PC-9 (cell line): ENCODE measurements at regions not wholly inside any gene's neighbourhood (a gene's known extent, or its start where the extent isn't known, plus 50 kb on each side); places are given as distances from the start of the nearest gene placed in this dataset.

Source experiments
- BruUV-seq: library from RNA; stranded (reverse); fragments of 400-500 nt; replicated peaks from 2 replicates; lab custom pipeline; 2021; lab: Mats Ljungman, UMichigan
- CTCF ChIA-PET: fragments of 300-600 bp; sonication (Branson Sonifier 250); formaldehyde crosslinking; loops from one replicate; lab custom pipeline; 2022; ENCODE audit warnings: antibody characterized with exemption; lab: Charles Lee
- POLR2A ChIA-PET: fragments of 300-600 bp; sonication (Branson Sonifier 250); formaldehyde crosslinking; loops from one replicate; lab custom pipeline; 2022; ENCODE audit warnings: antibody characterized with exemption; ENCODE audit not compliant: unreplicated experiment; lab: Charles Lee
- DNase-seq, 2 experiments: peaks; one replicate each; pipeline versions ENCODE4 v3.0.0 to v3.0.0-alpha.2; 2015 to 2022; ENCODE audit warnings: mixed read lengths in 1 of 2
- H2AFZ ChIP-seq: fragments of 200-600 bp; sonication (generic); 2 replicates; pipeline ENCODE4 v1.8.1; 2017; ENCODE audit warnings: antibody characterized with exemption
- H3F3A ChIP-seq: fragments of 200-600 bp; sonication (generic); 2 replicates; pipeline ENCODE4 v1.8.1; 2017; ENCODE audit warnings: antibody characterized with exemption, mild to moderate bottlenecking, low read depth; ENCODE audit not compliant: insufficient read depth
- H3K27ac ChIP-seq: fragments of 200-600 bp; sonication (generic); 2 replicates; pipeline ENCODE4 v1.6.1; 2016; ENCODE audit warnings: mixed run types
- H3K27me3 ChIP-seq: fragments of 200-600 bp; sonication (generic); 2 replicates; pipeline ENCODE4 v1.6.1; 2016; ENCODE audit warnings: low read depth, mixed run types; ENCODE audit not compliant: insufficient read depth
- H3K36me3 ChIP-seq: fragments of 200-600 bp; sonication (generic); 2 replicates; pipeline ENCODE4 v1.6.1; 2016; ENCODE audit warnings: low read depth, mixed run types
- H3K4me1 ChIP-seq: fragments of 200-600 bp; sonication (generic); replicated peaks from 2 replicates; pipeline ENCODE4 v1.6.1; 2016; ENCODE audit warnings: mixed run types; ENCODE audit not compliant: insufficient read depth
- H3K4me2 ChIP-seq: fragments of 200-600 bp; sonication (generic); 2 replicates; pipeline ENCODE4 v1.6.1; 2017; ENCODE audit warnings: mixed run types
- H3K4me3 ChIP-seq: fragments of 200-600 bp; sonication (generic); 2 replicates; pipeline ENCODE4 v1.6.1; 2016; ENCODE audit warnings: mixed run types
- H3K79me2 ChIP-seq: fragments of 200-600 bp; sonication (generic); 2 replicates; pipeline ENCODE4 v1.6.1; 2017; ENCODE audit warnings: low read depth, mixed run types
- H3K9me2 ChIP-seq: fragments of 200-600 bp; sonication (generic); 2 replicates; pipeline ENCODE4 v1.8.1; 2017; ENCODE audit warnings: mild to moderate bottlenecking; ENCODE audit not compliant: insufficient read depth
- H3K9me3 ChIP-seq: fragments of 200-600 bp; sonication (generic); 2 replicates; pipeline ENCODE4 v1.8.1; 2016; ENCODE audit warnings: low read depth; ENCODE audit not compliant: insufficient read depth
- H4K20me1 ChIP-seq: fragments of 200-600 bp; sonication (generic); 2 replicates; pipeline ENCODE4 v1.8.1; 2017; ENCODE audit not compliant: insufficient read depth
- EZH2 ChIP-seq: fragments of 200-600 bp; sonication (generic); IDR thresholded peaks from 2 replicates; pipeline ENCODE4 v1.8.0; 2017; ENCODE audit warnings: antibody characterized with exemption, low read depth
- intact Hi-C: fragments of 100-400 bp; cut with micrococcal nuclease; formaldehyde crosslinking; loops from one replicate; pipeline ENCODE4 v1.10.0; 2022; ENCODE audit not compliant: unreplicated experiment
- TF ChIP-seq, protein P1 (sequence below): fragments of 200-600 bp; sonication (generic); conservative IDR thresholded peaks from 2 replicates; pipeline ENCODE4 v1.6.1; 2017; ENCODE audit warnings: mixed run types, antibody characterized with exemption, mild to moderate bottlenecking, moderate library complexity

DNA sequence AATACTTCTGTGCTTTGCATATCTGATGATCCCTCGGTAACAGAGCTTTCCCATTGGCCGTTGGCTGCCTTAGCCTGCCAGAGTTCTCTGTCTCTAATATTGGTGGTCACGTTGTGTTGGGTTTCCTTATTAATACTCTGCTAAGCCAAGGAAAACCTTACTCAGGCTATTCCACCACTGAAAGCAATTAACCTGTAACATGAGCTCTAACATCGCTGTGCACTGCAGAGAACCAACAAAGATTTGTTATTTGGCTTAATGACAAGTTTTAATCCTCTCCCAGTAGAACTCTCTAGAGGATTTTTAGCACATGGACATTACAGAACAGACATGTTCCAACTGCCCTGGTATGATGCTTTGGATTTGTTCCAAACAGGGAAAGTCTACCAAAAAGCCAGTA lies 825.9 kb upstream of the POU3F3 start:
- H3F3A ChIP-seq = no peaks in the 10 kb centered on the region
- TF ChIP-seq EZH2 = no peak
- TF ChIP-seq, protein P1, sequence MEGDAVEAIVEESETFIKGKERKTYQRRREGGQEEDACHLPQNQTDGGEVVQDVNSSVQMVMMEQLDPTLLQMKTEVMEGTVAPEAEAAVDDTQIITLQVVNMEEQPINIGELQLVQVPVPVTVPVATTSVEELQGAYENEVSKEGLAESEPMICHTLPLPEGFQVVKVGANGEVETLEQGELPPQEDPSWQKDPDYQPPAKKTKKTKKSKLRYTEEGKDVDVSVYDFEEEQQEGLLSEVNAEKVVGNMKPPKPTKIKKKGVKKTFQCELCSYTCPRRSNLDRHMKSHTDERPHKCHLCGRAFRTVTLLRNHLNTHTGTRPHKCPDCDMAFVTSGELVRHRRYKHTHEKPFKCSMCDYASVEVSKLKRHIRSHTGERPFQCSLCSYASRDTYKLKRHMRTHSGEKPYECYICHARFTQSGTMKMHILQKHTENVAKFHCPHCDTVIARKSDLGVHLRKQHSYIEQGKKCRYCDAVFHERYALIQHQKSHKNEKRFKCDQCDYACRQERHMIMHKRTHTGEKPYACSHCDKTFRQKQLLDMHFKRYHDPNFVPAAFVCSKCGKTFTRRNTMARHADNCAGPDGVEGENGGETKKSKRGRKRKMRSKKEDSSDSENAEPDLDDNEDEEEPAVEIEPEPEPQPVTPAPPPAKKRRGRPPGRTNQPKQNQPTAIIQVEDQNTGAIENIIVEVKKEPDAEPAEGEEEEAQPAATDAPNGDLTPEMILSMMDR = no peak
- no TSS peak for BruUV-seq
- H3K4me1 ChIP-seq = no peaks in the 10 kb centered on the region
- no peaks in the 10 kb centered on the region for H3K36me3 ChIP-seq
- no peak overlapping the region for H3K4me2 ChIP-seq
- no peaks in the 10 kb centered on the region for H3K79me2 ChIP-seq
- H2AFZ ChIP-seq = no peak overlapping the region
- no peak overlapping the region for H3K27ac ChIP-seq
- POLR2A ChIA-PET = no interaction called here
- H3K27me3 ChIP-seq = peaks cover 7% of the 10 kb centered on the region
- CTCF ChIA-PET = no interaction called here
- no peak for DNase-seq
- H3K9me3 ChIP-seq = no peaks in the 10 kb centered on the region
- intact Hi-C loops = no loop called here
- no peaks in the 10 kb centered on the region for H4K20me1 ChIP-seq
- H3K4me3 ChIP-seq = no peak overlapping the region
- H3K9me2 ChIP-seq = no peaks in the 10 kb centered on the region

DNA sequence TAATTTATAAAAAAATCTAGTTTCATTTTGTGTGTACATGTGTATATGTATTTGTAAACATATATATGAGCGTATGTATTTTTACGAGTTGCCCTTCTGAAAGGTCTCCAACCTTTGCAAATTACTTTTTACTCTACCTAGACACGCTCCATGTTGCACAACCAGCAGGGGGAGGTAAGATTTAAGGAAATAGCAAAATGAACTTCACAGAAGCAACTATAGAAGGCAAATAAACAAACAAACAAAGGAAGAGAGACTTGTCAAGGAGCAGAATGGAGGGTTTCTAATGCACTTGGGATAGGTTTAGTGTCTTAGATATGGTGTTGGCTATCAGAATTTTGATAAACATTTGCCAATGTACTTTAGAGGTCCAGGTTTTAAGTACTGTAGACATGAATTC lies 820.5 kb upstream of the POU3F3 start:
- intact Hi-C loops = no loop called here
- no peaks in the 10 kb centered on the region for H3K79me2 ChIP-seq
- TF ChIP-seq, protein P1 = no peak; the same call in 1 of the 2 replicates
- no peak for TF ChIP-seq EZH2

DNA sequence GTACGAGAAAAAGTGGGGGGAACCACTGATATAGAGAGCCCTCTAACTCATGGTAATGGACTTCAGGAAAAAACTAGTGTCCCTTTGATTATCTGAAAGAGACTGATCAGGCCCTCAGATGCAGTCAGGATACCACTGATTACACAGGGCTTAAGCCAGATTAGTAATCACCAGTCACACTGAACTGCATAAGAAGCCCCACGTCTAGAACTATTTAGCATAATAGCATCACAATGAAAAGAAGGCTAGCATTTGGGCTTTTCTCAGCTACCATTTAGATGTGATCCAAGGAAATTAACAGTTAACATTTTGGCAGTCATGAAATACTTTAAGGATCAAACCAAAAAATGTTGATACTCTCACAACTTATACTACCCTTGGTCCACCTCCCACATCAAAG lies 813.1 kb upstream of the POU3F3 start:
- no peaks in the 10 kb centered on the region for H3K36me3 ChIP-seq
- no peak overlapping the region for H3K4me2 ChIP-seq
- H3K27ac ChIP-seq = no peak overlapping the region
- H3K9me3 ChIP-seq = no peaks in the 10 kb centered on the region
- no peak for TF ChIP-seq EZH2
- TF ChIP-seq, protein P1 = no peak
- H3K79me2 ChIP-seq = no peaks in the 10 kb centered on the region
- H3K4me3 ChIP-seq = no peak overlapping the region
- H2AFZ ChIP-seq = no peak overlapping the region
- no TSS peak for BruUV-seq
- DNase-seq = no peak
- no peaks in the 10 kb centered on the region for H3K27me3 ChIP-seq
- H4K20me1 ChIP-seq = no peaks in the 10 kb centered on the region
- no peaks in the 10 kb centered on the region for H3K4me1 ChIP-seq
- no peaks in the 10 kb centered on the region for H3K9me2 ChIP-seq
- ChIA-PET CTCF (no interaction called here), POLR2A (no interaction called here)
- intact Hi-C loops = no loop called here
- no peaks in the 10 kb centered on the region for H3F3A ChIP-seq

More for the DNA sequence above, 820.5 kb upstream of the POU3F3 start:
- Histone ChIP-seq H3K9me2 (no peaks in the 10 kb centered on the region), H3K9me3 (no peaks in the 10 kb centered on the region), H3K4me1 (no peaks in the 10 kb centered on the region), H3F3A (no peaks in the 10 kb centered on the region), H3K4me3 (no peak overlapping the region), H3K4me2 (no peak overlapping the region), H3K27ac (no peak overlapping the region), H3K27me3 (no peaks in the 10 kb centered on the region), H3K36me3 (no peaks in the 10 kb centered on the region), H4K20me1 (no peaks in the 10 kb centered on the region), H2AFZ (no peak overlapping the region)
- DNase-seq = no peak
- POLR2A ChIA-PET = no interaction called here
- CTCF ChIA-PET = no interaction called here
- BruUV-seq = no TSS peak
